Left lung (tissue), 4 donors: ENCODE measurements at regions not wholly inside any gene's neighbourhood (a gene's known extent, or its start where the extent isn't known, plus 50 kb on each side); places are given as distances from the start of the nearest gene placed in this dataset.

ENCODE experiments used
- ATAC-seq: fragments of 200-7000 bp; cut with Tn5 transposase; one replicate; pipeline ENCODE4 v1.9.1; 2020; ENCODE audit warnings: moderate library complexity
- DNase-seq, 4 donors: peaks; one replicate each; pipeline ENCODE4 v3.0.0-alpha.2; 2013 to 2020
- H3K27ac ChIP-seq, 2 donors: fragments of 200-600 bp; sonication (generic) in 1 of 2; one replicate each; pipeline versions ENCODE4 v1.5.0 to v1.8.0; 2020 to 2021
- H3K27me3 ChIP-seq, 2 donors: fragments of 200-600 bp; sonication (generic) in 1 of 2; one replicate each; pipeline versions ENCODE4 v1.5.0 to v1.8.0; 2020 to 2021
- H3K36me3 ChIP-seq, 2 donors: fragments of 200-600 bp; sonication (generic) in 1 of 2; one replicate each; pipeline versions ENCODE4 v1.5.0 to v1.8.0; 2020 to 2021
- H3K4me1 ChIP-seq, 2 donors: fragments of 200-600 bp; one replicate each; pipeline ENCODE4 v1.8.0; 2021
- H3K4me3 ChIP-seq, 2 donors: fragments of 200-600 bp; sonication (generic) in 1 of 2; one replicate each; pipeline versions ENCODE4 v1.5.0 to v1.8.0; 2020 to 2021; ENCODE audit warnings: mild to moderate bottlenecking in 1 of 2
- H3K9me3 ChIP-seq, 2 donors: fragments of 200-600 bp; sonication (generic) in 1 of 2; one replicate each; pipeline versions ENCODE4 v1.5.0 to v1.8.0; 2020 to 2021
- intact Hi-C, 2 donors: fragments of 100-400 bp; cut with DNase I; formaldehyde crosslinking; loops; one replicate each; pipeline versions ENCODE4 v1.11.2 to v1.14.2; 2022
- microRNA-seq, 2 donors: library from miRNA; unstranded; fragments of <30 nt; microRNA quantifications; one replicate each; pipeline ENCODE4, GENCODE V29; 2019
- TF ChIP-seq, protein P1 (sequence below), 2 donors: fragments of 200-600 bp; sonication (generic) in 1 of 2; IDR thresholded peaks; one replicate each; pipeline versions ENCODE4 v1.5.0 to v1.8.0; 2021; ENCODE audit warnings: antibody characterized with exemption in 2 of 2
- donor health status: DM: no; HTN: yes; CAD: no.
- donor health status: DM: no; HTN: no; CAD: no.

- DNase-seq (no peak), ATAC-seq (no peak)
- TF ChIP-seq, protein P1, sequence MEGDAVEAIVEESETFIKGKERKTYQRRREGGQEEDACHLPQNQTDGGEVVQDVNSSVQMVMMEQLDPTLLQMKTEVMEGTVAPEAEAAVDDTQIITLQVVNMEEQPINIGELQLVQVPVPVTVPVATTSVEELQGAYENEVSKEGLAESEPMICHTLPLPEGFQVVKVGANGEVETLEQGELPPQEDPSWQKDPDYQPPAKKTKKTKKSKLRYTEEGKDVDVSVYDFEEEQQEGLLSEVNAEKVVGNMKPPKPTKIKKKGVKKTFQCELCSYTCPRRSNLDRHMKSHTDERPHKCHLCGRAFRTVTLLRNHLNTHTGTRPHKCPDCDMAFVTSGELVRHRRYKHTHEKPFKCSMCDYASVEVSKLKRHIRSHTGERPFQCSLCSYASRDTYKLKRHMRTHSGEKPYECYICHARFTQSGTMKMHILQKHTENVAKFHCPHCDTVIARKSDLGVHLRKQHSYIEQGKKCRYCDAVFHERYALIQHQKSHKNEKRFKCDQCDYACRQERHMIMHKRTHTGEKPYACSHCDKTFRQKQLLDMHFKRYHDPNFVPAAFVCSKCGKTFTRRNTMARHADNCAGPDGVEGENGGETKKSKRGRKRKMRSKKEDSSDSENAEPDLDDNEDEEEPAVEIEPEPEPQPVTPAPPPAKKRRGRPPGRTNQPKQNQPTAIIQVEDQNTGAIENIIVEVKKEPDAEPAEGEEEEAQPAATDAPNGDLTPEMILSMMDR (IDR thresholded peaks at IDR 0.05), result no peak
- Histone ChIP-seq H3K4me1 (no peaks in the 10 kb centered on the region), H3K4me3 (no peak overlapping the region), H3K36me3 (no peaks in the 10 kb centered on the region), H3K27ac (no peak overlapping the region), H3K9me3 (no peaks in the 10 kb centered on the region), H3K27me3 (peaks cover 0 to 13% of the 10 kb centered on the region in 2 donors)
- intact Hi-C loops, result no loop called here
These were observed 62.7 kb upstream of the RPH3A start for GRCh38 chr12:112728864-112729263.

- intact Hi-C loops, result no loop called here
- no peak overlapping the region for H3K27ac ChIP-seq
- no peak overlapping the region for H3K4me3 ChIP-seq
- TF ChIP-seq, protein P1 (IDR thresholded peaks at IDR 0.05), result no peak
- no peaks in the 10 kb centered on the region for H3K4me1 ChIP-seq
- no peaks in the 10 kb centered on the region for H3K9me3 ChIP-seq
- no peak for DNase-seq
- H3K27me3 ChIP-seq, result peaks cover 0 to 20% of the 10 kb centered on the region in 2 donors
- H3K36me3 ChIP-seq, result no peaks in the 10 kb centered on the region
- ATAC-seq, result no peak
These were observed 56.5 kb upstream of the RPH3A start for GRCh38 chr12:112734859-112735695.

GRCh38 chr12:112738531-112738930 is 53.0 kb upstream of the RPH3A start:
- H3K36me3 ChIP-seq, result no peaks in the 10 kb centered on the region
- no peak overlapping the region for H3K27ac ChIP-seq
- peaks cover 0 to 25% of the 10 kb centered on the region in 2 donors for H3K27me3 ChIP-seq
- no peaks in the 10 kb centered on the region for H3K9me3 ChIP-seq
- H3K4me1 ChIP-seq, result no peaks in the 10 kb centered on the region
- DNase-seq, result no peak
- intact Hi-C loops, result no loop called here
- no peak for ATAC-seq
- TF ChIP-seq, protein P1 (IDR thresholded peaks at IDR 0.05), result no peak
- no peak overlapping the region for H3K4me3 ChIP-seq

DNA sequence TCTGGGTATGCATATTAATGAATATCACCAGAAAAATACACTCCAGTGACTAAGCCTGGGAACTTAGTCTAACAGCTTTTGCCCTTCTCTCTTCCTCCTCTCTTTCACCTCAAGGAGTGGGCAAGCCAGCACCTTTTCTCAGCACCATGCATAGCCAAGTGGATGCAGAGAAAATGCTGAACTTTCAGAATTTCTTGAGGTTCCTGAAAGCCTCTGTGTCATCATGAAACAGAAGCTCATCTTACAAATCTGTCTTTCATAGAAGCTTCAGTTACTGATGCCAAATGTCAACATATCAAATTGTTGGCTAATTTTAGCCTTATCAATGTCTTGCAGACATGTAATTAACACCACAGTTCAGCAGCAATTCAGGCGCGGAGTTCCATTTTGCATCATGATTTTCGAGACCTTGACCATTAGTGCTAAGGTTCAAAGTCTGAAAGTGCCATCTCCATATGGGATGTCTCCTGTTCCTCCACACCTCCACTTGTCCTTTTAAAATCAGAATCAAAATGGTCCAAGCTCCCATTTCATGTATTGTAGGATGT is 51.1 kb upstream of the RPH3A start:
- intact Hi-C loops, result no loop called here
- Histone ChIP-seq H3K9me3 (no peaks in the 10 kb centered on the region), H3K27me3 (peaks cover 0 to 24% of the 10 kb centered on the region in 2 donors), H3K4me3 (no peak overlapping the region), H3K27ac (no peak overlapping the region), H3K4me1 (no peaks in the 10 kb centered on the region), H3K36me3 (no peaks in the 10 kb centered on the region)
- no peak for DNase-seq
- TF ChIP-seq, protein P1 (IDR thresholded peaks at IDR 0.05), result no peak
- no peak for ATAC-seq

DNA sequence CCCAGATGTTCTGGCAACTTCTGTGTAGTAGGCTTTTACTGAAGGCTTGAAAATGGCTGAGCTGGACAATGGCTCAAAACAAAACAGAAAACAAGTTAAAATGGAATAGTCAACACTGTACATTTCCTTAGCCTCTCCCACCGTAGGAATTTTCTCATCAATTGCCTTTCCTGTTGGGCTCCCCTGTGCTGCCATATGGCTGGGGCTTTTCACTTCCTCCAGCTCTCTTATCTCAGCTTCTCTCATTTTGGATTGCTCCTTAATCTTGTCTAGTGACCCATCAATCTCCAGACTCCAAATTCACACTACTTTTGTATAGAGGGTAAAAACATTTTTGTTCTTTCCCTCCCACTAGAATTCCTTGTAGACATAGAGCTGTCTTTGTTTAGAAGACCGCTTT is 50.4 kb upstream of the RPH3A start:
- Histone ChIP-seq H3K9me3 (no peaks in the 10 kb centered on the region), H3K4me1 (no peaks in the 10 kb centered on the region), H3K36me3 (no peaks in the 10 kb centered on the region), H3K4me3 (no peak overlapping the region), H3K27me3 (peaks cover 0 to 23% of the 10 kb centered on the region in 2 donors), H3K27ac (no peak overlapping the region)
- intact Hi-C loops, result no loop called here
- no peak for ATAC-seq
- TF ChIP-seq, protein P1 (IDR thresholded peaks at IDR 0.05), result no peak
- DNase-seq, result no peak

Small RNA genes in the stretch of these regions (microRNA-seq; reads per million reads assigned to microRNA genes)
- 0 reads per million in 2 donors for gene MIR1302-1
